ENCODE measurements at regions not wholly inside any gene's neighbourhood (a gene's known extent, or its start where the extent isn't known, plus 50 kb on each side); places are given as distances from the start of the nearest gene placed in this dataset.

DNA sequence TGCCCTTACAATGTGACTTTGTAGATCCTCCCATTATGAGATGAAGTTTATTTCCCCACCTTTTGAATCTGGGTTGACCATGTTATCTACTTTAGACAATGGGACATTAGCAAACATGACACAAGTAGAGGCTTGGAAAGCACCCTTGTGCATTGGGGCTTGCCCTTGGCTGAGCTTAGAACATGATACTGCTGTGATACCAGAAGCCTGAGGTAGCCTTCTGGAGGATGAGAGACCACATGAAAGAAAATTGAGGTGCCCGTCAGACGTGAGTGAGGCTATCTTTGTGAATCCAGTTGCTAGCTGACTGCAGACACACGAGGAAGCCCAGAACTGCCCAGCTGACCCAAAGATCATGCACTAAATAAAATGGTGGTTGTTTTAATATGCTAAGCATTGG lies 341.2 kb downstream of the CYP26B1 start:
- WGBS (ENCODE audit: extremely low coverage, insufficient coverage, insufficient read length), result no CpG with 5 or more reads among the region's 3 CpGs

DNA sequence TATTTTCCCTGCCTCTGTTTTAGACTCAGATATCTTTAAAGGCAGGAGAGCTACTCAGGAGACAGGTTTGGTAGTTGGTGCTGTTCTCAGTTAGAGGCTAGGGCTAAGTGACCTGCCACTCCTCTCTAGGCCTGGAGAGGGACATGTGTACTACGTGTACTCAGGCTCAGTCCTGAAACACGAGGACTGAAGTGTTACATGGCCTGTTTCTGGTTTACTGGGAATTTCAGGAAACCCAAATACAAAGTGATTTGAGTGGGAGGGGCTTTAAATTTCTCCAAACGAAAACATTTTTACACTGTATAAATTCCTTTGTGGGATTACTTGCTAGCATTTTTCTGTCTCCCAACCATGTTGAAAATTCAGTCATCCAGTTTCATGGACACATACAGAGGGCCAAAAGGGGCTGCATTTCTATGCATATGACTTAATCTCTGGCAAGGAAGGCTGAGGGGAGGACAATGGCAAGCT lies 343.3 kb downstream of the CYP26B1 start:
- Histone ChIP-seq H2BK12ac (ENCODE audit: low read length) (no peak overlapping the region), H2AFZ (ENCODE audit: insufficient read depth, low read length, poor library complexity) (no peak overlapping the region), H4K8ac (ENCODE audit: low read depth, low read length) (no peak overlapping the region), H3K9ac (ENCODE audit: low read length) (no peak overlapping the region), H3K27me3 (ENCODE audit: insufficient read depth, low read length) (no peaks in the 10 kb centered on the region), H3K36me3 (ENCODE audit: control insufficient read depth in 1 of 2, insufficient read depth in 2 of 2, low read length in 2 of 2) (no peaks in the 10 kb centered on the region), H2AK5ac (ENCODE audit: low read length) (no peak overlapping the region), H3K27ac (ENCODE audit: low read depth, low read length) (no peak overlapping the region), H3K4me1 (ENCODE audit: control insufficient read depth in 1 of 2, insufficient read depth in 2 of 2, low read length in 2 of 2) (no peaks in the 10 kb centered on the region), H3K4ac (ENCODE audit: low read depth, low read length) (no peak overlapping the region), H4K12ac (ENCODE audit: low read depth, low read length) (no peak overlapping the region), H3K4me3 (ENCODE audit: low read depth, low read length) (no peak overlapping the region), H3K4me2 (ENCODE audit: low read length) (no peak overlapping the region), H3K79me2 (ENCODE audit: control insufficient read depth, insufficient read depth, low read length, poor library complexity) (no peaks in the 10 kb centered on the region), H4K91ac (ENCODE audit: low read depth, low read length) (no peak overlapping the region), H3K14ac (ENCODE audit: low read length) (no peak overlapping the region), H2BK5ac (ENCODE audit: low read depth, low read length, poor library complexity) (no peak overlapping the region), H2BK120ac (ENCODE audit: insufficient read depth, low read length, poor library complexity) (no peak overlapping the region), H3K9me3 (ENCODE audit: insufficient read depth, low read depth, low read length) (peaks cover 2% of the 10 kb centered on the region), H3K79me1 (ENCODE audit: low read length) (no peaks in the 10 kb centered on the region), H3K18ac (ENCODE audit: low read length) (no peak overlapping the region), H3K23ac (ENCODE audit: low read length) (no peak overlapping the region)
- no peak for DNase-seq
- no CpG with 5 or more reads among the region's 3 CpGs for WGBS (ENCODE audit: extremely low coverage, insufficient coverage, insufficient read length)

More for the DNA sequence above, 341.2 kb downstream of the CYP26B1 start:
- no peak overlapping the region for H4K8ac ChIP-seq (ENCODE audit: low read depth, low read length)
- H2BK120ac ChIP-seq (ENCODE audit: insufficient read depth, low read length, poor library complexity), result no peak overlapping the region
- H3K36me3 ChIP-seq (ENCODE audit: control insufficient read depth in 1 of 2, insufficient read depth in 2 of 2, low read length in 2 of 2), result no peaks in the 10 kb centered on the region
- no peak overlapping the region for H3K4me2 ChIP-seq (ENCODE audit: low read length)
- no peaks in the 10 kb centered on the region for H3K79me2 ChIP-seq (ENCODE audit: control insufficient read depth, insufficient read depth, low read length, poor library complexity)
- peaks cover 2% of the 10 kb centered on the region for H3K9me3 ChIP-seq (ENCODE audit: insufficient read depth, low read depth, low read length)
- H3K23ac ChIP-seq (ENCODE audit: low read length), result no peak overlapping the region
- no peak overlapping the region for H3K4ac ChIP-seq (ENCODE audit: low read depth, low read length)
- no peak overlapping the region for H3K27ac ChIP-seq (ENCODE audit: low read depth, low read length)
- no peak overlapping the region for H3K18ac ChIP-seq (ENCODE audit: low read length)
- H3K79me1 ChIP-seq (ENCODE audit: low read length), result no peaks in the 10 kb centered on the region
- H2BK12ac ChIP-seq (ENCODE audit: low read length), result no peak overlapping the region
- H3K27me3 ChIP-seq (ENCODE audit: insufficient read depth, low read length), result no peaks in the 10 kb centered on the region
- H2BK5ac ChIP-seq (ENCODE audit: low read depth, low read length, poor library complexity), result no peak overlapping the region
- no peak overlapping the region for H3K4me3 ChIP-seq (ENCODE audit: low read depth, low read length)
- H3K9ac ChIP-seq (ENCODE audit: low read length), result no peak overlapping the region
- no peak for DNase-seq
- H4K91ac ChIP-seq (ENCODE audit: low read depth, low read length), result no peak overlapping the region
- H4K12ac ChIP-seq (ENCODE audit: low read depth, low read length), result no peak overlapping the region
- no peak overlapping the region for H2AFZ ChIP-seq (ENCODE audit: insufficient read depth, low read length, poor library complexity)
- H2AK5ac ChIP-seq (ENCODE audit: low read length), result no peak overlapping the region
- no peaks in the 10 kb centered on the region for H3K4me1 ChIP-seq (ENCODE audit: control insufficient read depth in 1 of 2, insufficient read depth in 2 of 2, low read length in 2 of 2)
- no peak overlapping the region for H3K14ac ChIP-seq (ENCODE audit: low read length)

DNA sequence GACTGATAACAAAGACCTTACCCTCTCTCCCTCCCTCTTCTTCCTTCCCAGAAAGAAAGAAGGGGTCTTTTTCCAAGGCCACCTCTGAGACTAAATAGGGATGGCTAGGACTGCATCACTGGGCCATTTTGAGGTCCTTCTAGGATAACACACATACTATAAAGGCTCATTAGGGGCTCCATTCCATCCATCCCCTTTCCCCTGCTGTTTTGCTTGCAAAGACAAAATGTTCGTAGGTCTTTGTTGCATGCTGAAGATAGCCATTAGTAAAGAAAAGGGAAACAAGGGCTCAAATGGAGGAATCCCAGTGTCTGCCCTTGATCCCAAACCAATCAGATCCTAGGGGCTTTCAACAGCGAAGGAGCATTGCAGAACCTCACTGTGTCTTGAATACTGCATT lies 344.3 kb downstream of the CYP26B1 start:
- no peak overlapping the region for H3K27ac ChIP-seq (ENCODE audit: low read depth, low read length)
- no peaks in the 10 kb centered on the region for H3K27me3 ChIP-seq (ENCODE audit: insufficient read depth, low read length)
- no peak overlapping the region for H3K14ac ChIP-seq (ENCODE audit: low read length)
- no peak overlapping the region for H2BK5ac ChIP-seq (ENCODE audit: low read depth, low read length, poor library complexity)
- H4K91ac ChIP-seq (ENCODE audit: low read depth, low read length), result no peak overlapping the region
- no peaks in the 10 kb centered on the region for H3K79me2 ChIP-seq (ENCODE audit: control insufficient read depth, insufficient read depth, low read length, poor library complexity)
- H3K36me3 ChIP-seq (ENCODE audit: control insufficient read depth in 1 of 2, insufficient read depth in 2 of 2, low read length in 2 of 2), result no peaks in the 10 kb centered on the region
- H2AK5ac ChIP-seq (ENCODE audit: low read length), result no peak overlapping the region
- H3K18ac ChIP-seq (ENCODE audit: low read length), result no peak overlapping the region
- H3K4me2 ChIP-seq (ENCODE audit: low read length), result no peak overlapping the region
- no peak overlapping the region for H2BK12ac ChIP-seq (ENCODE audit: low read length)
- no peak for DNase-seq
- no peak overlapping the region for H3K4me3 ChIP-seq (ENCODE audit: low read depth, low read length)
- H4K12ac ChIP-seq (ENCODE audit: low read depth, low read length), result no peak overlapping the region
- no peak overlapping the region for H3K23ac ChIP-seq (ENCODE audit: low read length)
- H2AFZ ChIP-seq (ENCODE audit: insufficient read depth, low read length, poor library complexity), result no peak overlapping the region
- WGBS (ENCODE audit: extremely low coverage, insufficient coverage, insufficient read length), result no CpG with 5 or more reads among the region's 2 CpGs
- H2BK120ac ChIP-seq (ENCODE audit: insufficient read depth, low read length, poor library complexity), result no peak overlapping the region
- peaks cover 2% of the 10 kb centered on the region for H3K9me3 ChIP-seq (ENCODE audit: insufficient read depth, low read depth, low read length)
- H4K8ac ChIP-seq (ENCODE audit: low read depth, low read length), result no peak overlapping the region
- H3K4ac ChIP-seq (ENCODE audit: low read depth, low read length), result no peak overlapping the region
- no peak overlapping the region for H3K9ac ChIP-seq (ENCODE audit: low read length)
- no peaks in the 10 kb centered on the region for H3K79me1 ChIP-seq (ENCODE audit: low read length)
- H3K4me1 ChIP-seq (ENCODE audit: control insufficient read depth in 1 of 2, insufficient read depth in 2 of 2, low read length in 2 of 2), result no peaks in the 10 kb centered on the region

DNA sequence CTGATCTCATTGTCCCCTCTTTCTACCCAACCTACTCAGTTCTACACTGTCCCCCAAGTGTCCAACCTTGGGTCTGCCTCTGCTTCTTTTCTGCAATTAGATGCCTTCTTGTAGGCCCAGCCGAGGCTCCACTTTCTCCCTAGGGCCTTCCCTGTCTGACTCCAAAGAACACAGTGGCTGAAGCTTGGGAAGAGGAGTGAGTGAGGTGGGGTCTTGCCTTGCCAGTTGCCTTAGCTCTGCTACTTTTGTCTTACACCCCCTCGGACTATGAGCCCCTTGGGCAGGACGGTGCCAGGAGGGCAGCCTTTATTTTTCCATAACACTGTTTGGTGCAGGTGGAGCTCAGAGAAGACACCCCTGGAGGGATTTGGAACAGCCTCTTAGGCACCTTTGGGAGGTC lies 345.1 kb downstream of the CYP26B1 start:
- WGBS (ENCODE audit: extremely low coverage, insufficient coverage, insufficient read length), result no CpG with 5 or more reads among the region's 3 CpGs
- no peaks in the 10 kb centered on the region for H3K79me2 ChIP-seq (ENCODE audit: control insufficient read depth, insufficient read depth, low read length, poor library complexity)
- H2BK12ac ChIP-seq (ENCODE audit: low read length), result no peak overlapping the region
- no peak overlapping the region for H2BK120ac ChIP-seq (ENCODE audit: insufficient read depth, low read length, poor library complexity)
- H4K8ac ChIP-seq (ENCODE audit: low read depth, low read length), result no peak overlapping the region
- H3K79me1 ChIP-seq (ENCODE audit: low read length), result no peaks in the 10 kb centered on the region
- H2AFZ ChIP-seq (ENCODE audit: insufficient read depth, low read length, poor library complexity), result no peak overlapping the region
- no peaks in the 10 kb centered on the region for H3K27me3 ChIP-seq (ENCODE audit: insufficient read depth, low read length)
- no peak overlapping the region for H3K18ac ChIP-seq (ENCODE audit: low read length)
- no peak overlapping the region for H2AK5ac ChIP-seq (ENCODE audit: low read length)
- no peak overlapping the region for H3K9ac ChIP-seq (ENCODE audit: low read length)
- H3K14ac ChIP-seq (ENCODE audit: low read length), result no peak overlapping the region
- no peaks in the 10 kb centered on the region for H3K36me3 ChIP-seq (ENCODE audit: control insufficient read depth in 1 of 2, insufficient read depth in 2 of 2, low read length in 2 of 2)
- H4K91ac ChIP-seq (ENCODE audit: low read depth, low read length), result no peak overlapping the region
- H3K9me3 ChIP-seq (ENCODE audit: insufficient read depth, low read depth, low read length), result no peaks in the 10 kb centered on the region
- no peak overlapping the region for H3K4me2 ChIP-seq (ENCODE audit: low read length)
- H3K23ac ChIP-seq (ENCODE audit: low read length), result no peak overlapping the region
- H4K12ac ChIP-seq (ENCODE audit: low read depth, low read length), result no peak overlapping the region
- no peak overlapping the region for H3K4ac ChIP-seq (ENCODE audit: low read depth, low read length)
- H3K27ac ChIP-seq (ENCODE audit: low read depth, low read length), result no peak overlapping the region
- DNase-seq, result no peak
- H3K4me3 ChIP-seq (ENCODE audit: low read depth, low read length), result no peak overlapping the region
- no peak overlapping the region for H2BK5ac ChIP-seq (ENCODE audit: low read depth, low read length, poor library complexity)
- no peaks in the 10 kb centered on the region for H3K4me1 ChIP-seq (ENCODE audit: control insufficient read depth in 1 of 2, insufficient read depth in 2 of 2, low read length in 2 of 2)
